HEK293T (cell line): ENCODE measurements at regions not wholly inside any gene's neighbourhood (a gene's known extent, or its start where the extent isn't known, plus 50 kb on each side); places are given as distances from the start of the nearest gene placed in this dataset.

ENCODE experiments used
- CTCF ChIA-PET: fragments of 350-600 bp; formaldehyde crosslinking; extraction: SDS; loops from one replicate; lab custom pipeline; 2021; ENCODE audit warnings: antibody characterized with exemption, inconsistent platforms; lab: Yijun Ruan, JAX
- POLR2A ChIA-PET: fragments of 350-600 bp; formaldehyde crosslinking; extraction: SDS; loops from one replicate; lab custom pipeline; 2020; ENCODE audit warnings: antibody characterized with exemption, inconsistent platforms; lab: Yijun Ruan, JAX
- DNase-seq: peaks from one replicate; pipeline ENCODE4 v3.0.0; 2012; ENCODE audit warnings: mixed read lengths; ENCODE audit errors: extremely low spot score
- ARNT ChIP-seq: fragments of 450-650 bp; IDR thresholded peaks from 2 replicates; pipeline ENCODE4 v1.6.1; 2017; ENCODE audit warnings: mild to moderate bottlenecking
- BHLHE40 ChIP-seq: fragments of 450-650 bp; IDR thresholded peaks from 2 replicates; pipeline ENCODE4 v1.6.1; 2016; ENCODE audit warnings: mild to moderate bottlenecking, moderate library complexity, borderline replicate concordance
- CTBP1 ChIP-seq: fragments of 450-650 bp; IDR thresholded peaks from 2 replicates; pipeline ENCODE4 v1.6.1; 2016; ENCODE audit warnings: borderline replicate concordance
- ELF4 ChIP-seq: fragments of 450-650 bp; IDR thresholded peaks from 2 replicates; pipeline ENCODE4 v1.6.1; 2017; ENCODE audit warnings: antibody characterized with exemption
- FOXA1 ChIP-seq: fragments of 450-650 bp; IDR thresholded peaks from 2 replicates; pipeline ENCODE4 v1.6.1; 2016; ENCODE audit warnings: mild to moderate bottlenecking
- FOXK2 ChIP-seq: fragments of 450-650 bp; IDR thresholded peaks from 2 replicates; pipeline ENCODE4 v1.6.1; 2016; ENCODE audit warnings: mild to moderate bottlenecking
- FOXM1 ChIP-seq: fragments of 450-650 bp; IDR thresholded peaks from 2 replicates; pipeline ENCODE4 v1.6.1; 2017; ENCODE audit warnings: mild to moderate bottlenecking, borderline replicate concordance
- HDGF ChIP-seq: fragments of 450-650 bp; IDR thresholded peaks from 2 replicates; pipeline ENCODE4 v1.6.1; 2017; ENCODE audit warnings: antibody characterized with exemption, borderline replicate concordance
- L3MBTL2 ChIP-seq: fragments of 450-650 bp; conservative IDR thresholded peaks from 2 replicates; pipeline ENCODE4 v1.6.1; 2016; ENCODE audit warnings: mild to moderate bottlenecking
- LEF1 ChIP-seq: fragments of 450-650 bp; IDR thresholded peaks from 2 replicates; pipeline ENCODE4 v1.6.1; 2017; ENCODE audit warnings: mild to moderate bottlenecking, borderline replicate concordance
- NFRKB ChIP-seq: fragments of 450-650 bp; IDR thresholded peaks from 2 replicates; pipeline ENCODE4 v1.6.1; 2016; ENCODE audit warnings: mild to moderate bottlenecking, moderate library complexity
- SP1 ChIP-seq: fragments of 450-650 bp; IDR thresholded peaks from 2 replicates; pipeline ENCODE4 v1.6.1; 2017
- SUZ12 ChIP-seq: fragments of 450-650 bp; IDR thresholded peaks from 2 replicates; pipeline ENCODE4 v1.6.1; 2016; ENCODE audit warnings: mild to moderate bottlenecking
- TARDBP ChIP-seq: fragments of 450-650 bp; IDR thresholded peaks from 2 replicates; pipeline ENCODE4 v1.6.1; 2016
- ZNF384 ChIP-seq: fragments of 450-650 bp; IDR thresholded peaks from 2 replicates; pipeline ENCODE4 v1.6.1; 2016
- TF ChIP-seq, protein P1 (sequence below): fragments of 450-650 bp; IDR thresholded peaks from 2 replicates; pipeline ENCODE4 v1.6.1; 2016

DNA sequence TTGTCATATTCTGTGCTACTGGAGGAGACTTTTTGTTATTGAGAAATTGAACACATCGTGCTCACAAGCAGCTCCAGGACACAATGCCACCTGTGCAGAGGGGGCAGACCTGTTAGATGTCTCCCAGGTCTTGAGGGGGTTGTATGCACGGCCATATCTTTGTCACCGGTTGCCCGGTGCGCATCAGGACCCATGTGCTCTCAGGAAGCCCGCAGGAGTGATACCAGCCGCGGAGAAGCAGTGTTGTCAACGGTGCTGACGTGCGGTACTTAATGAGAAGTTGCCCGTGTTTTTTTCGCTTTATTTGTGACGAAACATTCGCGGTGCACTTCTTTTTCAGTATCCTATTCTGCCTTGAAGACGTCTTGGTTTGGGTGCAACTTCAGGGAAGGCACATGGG, 128.2 kb upstream of the RTL1 start:
- CTCF ChIA-PET: no interaction called here

DNA sequence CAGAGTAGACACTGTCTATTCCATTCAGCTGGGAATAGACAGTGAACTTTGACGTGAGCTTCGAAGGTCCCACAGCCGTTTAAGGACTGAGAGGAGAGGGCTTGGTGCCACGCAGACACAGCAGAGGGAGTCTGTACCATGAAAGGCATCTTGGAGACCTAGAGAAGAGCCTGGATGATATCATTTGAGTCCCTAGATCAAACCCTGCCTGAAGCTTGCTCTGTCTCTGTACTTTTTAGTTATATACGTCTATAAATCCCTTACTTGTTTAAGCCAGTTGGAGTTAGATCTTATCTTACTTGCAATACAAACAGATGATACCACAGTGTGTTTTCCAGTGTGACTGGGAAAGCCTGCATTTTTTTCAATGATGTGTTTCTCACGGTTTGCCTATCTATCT, 128.9 kb upstream of the RTL1 start:
- no peak for DNase-seq
- CTCF ChIA-PET: no interaction called here
- no peak for TF ChIP-seq NFRKB
- POLR2A ChIA-PET: no interaction called here

More for the DNA sequence above, 128.2 kb upstream of the RTL1 start:
- TF ChIP-seq FOXM1 (no peak), SUZ12 (no peak), CTBP1 (no peak)
- no peak for DNase-seq
- POLR2A ChIA-PET: no interaction called here

DNA sequence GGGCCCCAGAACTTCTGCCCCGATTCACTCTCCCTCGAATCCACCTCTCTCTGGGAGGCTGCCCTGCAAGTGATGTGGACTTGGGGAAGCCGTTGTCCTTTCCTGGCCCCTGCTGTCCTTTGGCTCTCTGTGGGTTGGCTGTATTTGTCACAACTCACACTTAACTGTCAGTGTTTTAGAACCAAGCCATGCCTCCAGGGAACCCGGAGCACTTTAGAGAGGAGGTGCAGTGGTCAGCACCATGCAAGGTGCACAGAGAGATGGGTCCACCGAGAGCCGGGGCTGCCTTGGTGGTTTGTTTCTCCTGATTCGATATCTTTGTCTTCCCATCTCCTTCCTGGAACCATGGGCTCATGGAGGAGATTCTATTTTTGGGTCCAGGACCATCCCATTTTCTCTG, 129.5 kb upstream of the RTL1 start:
- CTCF ChIA-PET: no interaction called here
- no peak for DNase-seq
- POLR2A ChIA-PET: no interaction called here
- TF ChIP-seq FOXA1: no peak
- no peak for TF ChIP-seq SUZ12

DNA sequence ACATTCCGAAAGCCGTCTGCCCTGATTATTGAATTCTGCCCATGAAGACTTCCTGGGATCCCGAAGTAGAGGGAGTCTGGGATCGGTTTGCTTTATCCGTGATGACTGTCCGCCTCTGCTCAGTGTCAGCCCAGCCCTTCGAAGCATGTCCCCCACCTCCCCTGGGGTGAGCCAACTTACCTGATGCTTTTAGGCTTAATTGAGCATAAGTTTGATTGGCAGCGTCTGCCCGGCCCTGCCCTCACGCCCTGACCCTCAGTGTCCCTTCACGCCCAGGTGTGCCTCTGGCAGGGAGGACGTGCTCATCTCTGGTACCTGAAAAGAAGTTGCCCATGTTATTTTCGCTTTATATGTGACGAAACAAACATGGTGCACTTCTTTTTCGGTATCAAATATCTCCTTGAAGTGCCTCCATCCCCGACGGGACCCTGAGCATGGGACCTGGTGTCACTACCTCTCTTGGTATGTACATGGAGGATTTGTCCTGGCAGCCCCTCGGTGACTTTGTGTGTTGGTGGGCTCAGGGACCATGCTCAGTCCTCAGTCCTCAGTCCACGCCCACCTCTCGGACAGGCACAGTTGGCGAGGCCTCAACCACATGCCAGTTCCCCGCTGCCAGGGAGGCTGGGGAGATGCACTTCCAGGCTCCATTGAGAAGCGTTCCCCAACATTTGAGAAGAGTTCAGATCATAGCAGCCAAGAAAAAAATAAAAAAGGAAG, 130.1 kb upstream of the RTL1 start:
- POLR2A ChIA-PET: no interaction called here
- CTCF ChIA-PET: no interaction called here
- no peak for DNase-seq
- no peak for TF ChIP-seq LEF1

DNA sequence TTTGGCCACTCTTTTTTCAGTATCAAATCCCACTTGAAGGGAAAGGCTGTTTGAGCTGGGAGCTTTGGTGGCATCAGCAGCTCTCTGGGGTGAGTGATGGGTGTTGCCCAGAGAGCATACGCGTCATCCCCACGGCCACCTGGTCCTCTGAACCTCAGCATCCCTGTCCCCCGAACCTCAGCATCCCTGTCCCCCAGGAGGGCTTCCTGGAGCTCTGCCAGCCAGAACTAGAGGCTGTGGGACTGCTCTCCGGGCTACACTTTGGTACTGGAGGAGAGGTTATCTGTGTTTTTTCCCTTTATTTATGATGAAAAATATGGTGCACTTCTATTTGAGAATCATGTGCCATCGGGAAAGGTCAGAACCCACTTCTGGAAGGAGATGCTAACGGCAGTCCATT, 131.5 kb upstream of the RTL1 start:
- DNase-seq: no peak
- POLR2A ChIA-PET: no interaction called here
- CTCF ChIA-PET: no interaction called here
- TF ChIP-seq ELF4: no peak
- no peak for TF ChIP-seq NFRKB
- TF ChIP-seq L3MBTL2: no peak
- no peak for TF ChIP-seq ARNT
- no peak for TF ChIP-seq SUZ12
- TF ChIP-seq BHLHE40: no peak
- TF ChIP-seq FOXK2: no peak
- no peak for TF ChIP-seq LEF1
- TF ChIP-seq CTBP1: no peak
- TF ChIP-seq, protein P1, sequence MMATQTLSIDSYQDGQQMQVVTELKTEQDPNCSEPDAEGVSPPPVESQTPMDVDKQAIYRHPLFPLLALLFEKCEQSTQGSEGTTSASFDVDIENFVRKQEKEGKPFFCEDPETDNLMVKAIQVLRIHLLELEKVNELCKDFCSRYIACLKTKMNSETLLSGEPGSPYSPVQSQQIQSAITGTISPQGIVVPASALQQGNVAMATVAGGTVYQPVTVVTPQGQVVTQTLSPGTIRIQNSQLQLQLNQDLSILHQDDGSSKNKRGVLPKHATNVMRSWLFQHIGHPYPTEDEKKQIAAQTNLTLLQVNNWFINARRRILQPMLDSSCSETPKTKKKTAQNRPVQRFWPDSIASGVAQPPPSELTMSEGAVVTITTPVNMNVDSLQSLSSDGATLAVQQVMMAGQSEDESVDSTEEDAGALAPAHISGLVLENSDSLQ: no peak

DNA sequence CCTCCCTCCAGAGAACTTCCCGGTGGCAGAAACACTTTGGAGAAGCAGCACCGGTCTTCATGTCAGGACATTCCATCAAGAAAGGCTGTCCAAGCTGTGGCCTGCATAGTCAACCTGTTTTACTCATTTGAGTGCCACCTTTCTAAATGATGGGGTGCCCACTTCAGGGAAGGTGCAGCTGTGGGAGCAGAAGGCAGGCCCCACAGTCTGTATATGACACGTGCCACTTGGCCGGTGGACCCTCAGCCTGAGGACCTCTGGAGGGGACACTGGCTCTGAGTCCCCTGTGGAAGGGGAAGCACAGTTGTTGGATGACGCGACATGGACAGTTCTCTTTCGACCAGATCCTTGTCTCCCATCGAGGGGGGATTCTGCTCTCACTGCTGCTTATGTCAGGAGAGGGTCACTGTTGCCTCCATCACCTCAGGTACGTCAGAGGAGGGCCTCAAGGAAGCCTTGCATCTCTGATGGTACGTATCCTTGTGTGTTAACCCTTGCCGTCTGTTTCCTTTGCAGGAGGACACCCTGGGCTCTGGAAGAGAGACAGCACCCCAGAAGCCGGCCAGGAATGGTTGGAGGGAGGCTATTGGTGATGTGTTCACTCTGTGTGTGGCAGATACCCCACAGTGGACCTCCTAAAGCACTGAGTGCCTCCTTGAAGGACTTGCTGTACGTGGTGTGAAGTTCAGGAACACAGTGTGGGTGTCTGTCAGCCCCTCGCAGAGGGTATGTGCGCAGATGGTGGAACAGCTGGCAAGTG, 132.1 kb upstream of the RTL1 start:
- CTCF ChIA-PET: no interaction called here
- POLR2A ChIA-PET: no interaction called here
- TF ChIP-seq BHLHE40: no peak
- no peak for TF ChIP-seq HDGF
- no peak for TF ChIP-seq CTBP1
- no peak for TF ChIP-seq FOXA1
- no peak for TF ChIP-seq ZNF384
- TF ChIP-seq FOXK2: no peak
- DNase-seq: no peak

DNA sequence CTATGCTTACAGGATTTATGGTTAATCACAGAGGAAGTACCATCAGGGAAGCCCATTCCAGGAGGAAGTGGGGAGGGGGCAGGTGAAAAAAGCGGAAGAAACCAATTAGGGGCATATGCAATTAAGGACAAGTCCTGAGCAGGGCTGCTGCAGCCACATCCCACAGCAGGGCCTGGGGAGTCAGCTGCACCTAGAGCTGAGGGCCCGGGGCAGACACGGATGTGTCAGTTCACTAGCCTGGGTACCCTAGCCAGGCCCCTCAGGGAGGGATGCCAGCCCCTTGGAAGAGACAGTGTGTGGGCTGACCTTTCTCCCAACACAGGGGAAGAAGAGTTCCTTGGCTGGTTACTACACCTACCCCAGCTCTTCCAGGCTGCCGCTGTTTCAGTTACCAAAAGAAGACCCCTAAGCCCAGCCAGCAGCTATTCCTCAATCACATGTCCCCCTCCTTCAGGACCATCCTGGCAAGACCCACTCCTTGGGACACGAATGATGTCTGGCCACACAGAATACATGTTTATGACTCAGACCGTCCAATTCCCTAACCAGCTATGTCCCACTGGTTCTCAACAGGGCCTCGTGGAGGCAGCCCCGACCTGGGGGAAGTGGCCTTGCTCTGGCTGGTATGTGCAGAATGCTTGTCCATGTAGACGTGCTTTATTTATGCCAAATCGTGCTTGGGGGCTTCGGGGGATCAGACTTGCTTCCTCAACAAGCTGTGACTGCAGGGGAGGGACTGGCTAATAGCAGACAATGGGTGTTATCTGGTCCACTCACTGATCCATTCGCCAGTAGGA, 133.7 kb upstream of the RTL1 start:
- DNase-seq: no peak
- TF ChIP-seq SUZ12: no peak
- no peak for TF ChIP-seq NFRKB
- TF ChIP-seq FOXA1: no peak
- no peak for TF ChIP-seq ZNF384
- TF ChIP-seq HDGF: no peak
- TF ChIP-seq L3MBTL2: no peak
- TF ChIP-seq TARDBP: no peak
- no peak for TF ChIP-seq ELF4
- POLR2A ChIA-PET: no interaction called here
- CTCF ChIA-PET: interaction anchor here (0.6 kb wide), 1 partner anchor 8 kb away, joined by 3 read pairs; no protein-coding TSS in a partner anchor

DNA sequence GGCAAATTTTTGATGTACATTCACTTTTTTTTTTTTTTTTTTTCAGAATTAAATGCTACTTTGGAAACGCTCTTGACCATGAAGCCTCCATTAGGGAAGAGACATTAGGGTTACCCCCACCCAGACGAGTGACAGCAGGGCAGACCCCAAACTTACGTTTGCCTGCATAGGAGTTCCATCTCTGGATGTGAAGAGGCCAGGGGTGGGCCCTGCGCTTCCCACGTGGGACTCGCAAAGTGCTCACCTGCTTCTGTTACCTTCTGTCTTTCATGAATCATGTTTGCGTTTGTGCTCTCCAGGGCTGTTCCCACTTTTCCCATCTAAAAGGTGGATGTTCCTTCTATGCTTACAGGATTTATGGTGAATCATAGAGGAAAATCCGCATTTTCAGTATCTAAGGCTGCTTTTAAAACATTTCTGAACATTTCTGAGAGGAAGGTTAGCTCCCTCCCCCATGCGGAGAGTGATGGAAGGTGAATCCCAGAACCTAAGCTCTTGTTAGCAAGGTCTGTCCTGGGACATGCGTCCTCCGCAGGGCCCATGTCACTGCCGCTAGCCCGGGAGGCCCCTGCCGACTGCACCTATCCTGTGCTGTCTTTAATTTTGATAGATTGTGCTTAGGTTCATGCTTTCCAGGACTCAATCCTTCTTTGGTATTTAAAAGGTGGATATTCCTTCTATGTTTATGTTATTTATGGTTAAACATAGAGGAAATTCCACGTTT, 135.7 kb upstream of the RTL1 start:
- CTCF ChIA-PET: no interaction called here
- no peak for TF ChIP-seq ELF4
- TF ChIP-seq SUZ12: no peak
- no peak for TF ChIP-seq FOXK2
- no peak for TF ChIP-seq LEF1
- no peak for TF ChIP-seq ARNT
- TF ChIP-seq HDGF: no peak
- TF ChIP-seq SP1: no peak
- no peak for TF ChIP-seq FOXM1
- no peak for TF ChIP-seq L3MBTL2
- TF ChIP-seq, protein P1: no peak
- TF ChIP-seq TARDBP: no peak
- TF ChIP-seq NFRKB: no peak
- TF ChIP-seq BHLHE40: no peak
- TF ChIP-seq FOXA1: no peak
- POLR2A ChIA-PET: no interaction called here
- DNase-seq: no peak
